Lung (tissue), 11 donors: ENCODE measurements at regions not wholly inside any gene's neighbourhood (a gene's known extent, or its start where the extent isn't known, plus 50 kb on each side); places are given as distances from the start of the nearest gene placed in this dataset.

Experiments used
- ATAC-seq: fragments of 200-7000 bp; cut with Tn5 transposase; one replicate; pipeline ENCODE4 v1.9.1; 2020; ENCODE audit warnings: moderate number of reproducible peaks; ENCODE audit not compliant: insufficient read depth, low FRiP score
- DNase-seq, 3 donors: peaks; one replicate each; pipeline ENCODE4 v3.0.0-alpha.2; 2013 to 2017
- H3K27ac ChIP-seq, 2 donors: one replicate each; pipeline ENCODE4 v1.5.1; 2013; ENCODE audit warnings: mild to moderate bottlenecking in 2 of 2, moderate library complexity in 2 of 2, control low read depth in 1 of 2, inconsistent platforms in 1 of 2, low read depth in 1 of 2, low read length in 1 of 2
- H3K27me3 ChIP-seq, 3 donors: one replicate each; pipeline ENCODE4 v1.5.1; 2013; ENCODE audit warnings: low read length in 2 of 3; ENCODE audit not compliant: control insufficient read depth in 3 of 3, insufficient read depth in 3 of 3
- H3K36me3 ChIP-seq, 4 donors: one replicate each; pipeline ENCODE4 v1.5.1; 2013; ENCODE audit warnings: low read length in 4 of 4, mild to moderate bottlenecking in 1 of 4, moderate library complexity in 1 of 4; ENCODE audit not compliant: control insufficient read depth in 4 of 4, insufficient read depth in 4 of 4
- H3K4me1 ChIP-seq, 5 donors: one replicate each; pipeline ENCODE4 v1.5.1; 2013; ENCODE audit warnings: low read length in 5 of 5, mild to moderate bottlenecking in 2 of 5, moderate library complexity in 1 of 5; ENCODE audit not compliant: control insufficient read depth in 5 of 5, insufficient read depth in 5 of 5
- H3K4me3 ChIP-seq: one replicate; pipeline ENCODE4 v1.5.1; 2013; ENCODE audit warnings: mild to moderate bottlenecking, control low read depth, moderate library complexity
- H3K9ac ChIP-seq, 2 donors: one replicate each; pipeline ENCODE4 v1.5.1; 2013; ENCODE audit warnings: low read length in 2 of 2, control low read depth in 1 of 2; ENCODE audit not compliant: insufficient read depth in 1 of 2
- H3K9me3 ChIP-seq, 4 donors: one replicate each; pipeline ENCODE4 v1.5.1; 2013; ENCODE audit warnings: low read length in 3 of 4, mild to moderate bottlenecking in 1 of 4, moderate library complexity in 1 of 4; ENCODE audit not compliant: control insufficient read depth in 4 of 4, insufficient read depth in 3 of 4
- CTCF ChIP-seq: IDR thresholded peaks from 2 replicates; pipeline ENCODE4 v1.5.1; 2012; ENCODE audit warnings: mild to moderate bottlenecking; ENCODE audit errors: control extremely low read depth, extremely low read depth
- WGBS, 2 donors: extraction: QIAGEN DNeasy Blood & Tissue Kit; methylation state at CpG; one replicate each; pipeline ENCODE4 v1.1.7; 2013; 5-methylcytosine and 5-hydroxymethylcytosine counted together
- donor health status: control.
- donor health status: control.
- donor health status: Bipolar disorder and iron deficiency.
- donor health status: healthy.
- donor health status: DM: yes; HTN: yes; CAD: no.

GRCh38 chr3:180855956-180856355 is 56.5 kb upstream of the FXR1 start:
- no peak for ATAC-seq
- Histone ChIP-seq H3K9ac (no peak overlapping the region), H3K36me3 (no peaks in the 10 kb centered on the region), H3K4me1 (no peaks in the 10 kb centered on the region), H3K27ac (no peak overlapping the region), H3K9me3 (peaks cover 0 to 4% (median 2%) of the 10 kb centered on the region in 4 donors), H3K4me3 (no peak overlapping the region), H3K27me3 (no peaks in the 10 kb centered on the region)
- DNase-seq = no peak
- TF ChIP-seq CTCF = no peak
- 71 to 83% methylated on average over 3 of the region's 3 CpGs for WGBS, 2 donors

GRCh38 chr3:180860180-180860858 is 52.2 kb upstream of the FXR1 start:
- DNase-seq (no peak), ATAC-seq (no peak)
- TF ChIP-seq CTCF = no peak
- H3K27me3 ChIP-seq = no peaks in the 10 kb centered on the region
- no peak overlapping the region for H3K4me3 ChIP-seq
- H3K4me1 ChIP-seq = no peaks in the 10 kb centered on the region
- H3K36me3 ChIP-seq = no peaks in the 10 kb centered on the region
- no peak overlapping the region for H3K9ac ChIP-seq
- peaks cover 0 to 3% (median 0%) of the 10 kb centered on the region in 4 donors for H3K9me3 ChIP-seq
- no peak overlapping the region for H3K27ac ChIP-seq
